ENCODE measurements at regions not wholly inside any gene's neighbourhood (a gene's known extent, or its start where the extent isn't known, plus 50 kb on each side); places are given as distances from the start of the nearest gene placed in this dataset.

GRCh38 chr3:22172964-22173363 is 422.0 kb upstream of the ZNF385D start:
- Histone ChIP-seq H3K4me3 (ENCODE audit: low read depth in 2 of 2, low read length in 1 of 2) (no peak overlapping the region), H3K9ac (no peak overlapping the region), H2AFZ (ENCODE audit: low read depth) (no peak overlapping the region), H3K36me3 (replicated peaks in 1 of 2; ENCODE audit: control insufficient read depth in 1 of 2, insufficient read depth in 2 of 2, low read length in 1 of 2) (no peaks in the 10 kb centered on the region), H3K27ac (ENCODE audit: low read depth in 2 of 2, low read length in 1 of 2) (no peak overlapping the region), H3K27me3 (ENCODE audit: insufficient read depth) (no peaks in the 10 kb centered on the region), H3K9me2 (no peaks in the 10 kb centered on the region), H3F3A (replicated peaks; ENCODE audit: insufficient read depth) (no peaks in the 10 kb centered on the region), H3K79me2 (ENCODE audit: insufficient read depth) (no peaks in the 10 kb centered on the region), H3K4me2 (no peak overlapping the region), H3K9me3 (no peaks in the 10 kb centered on the region), H4K20me1 (ENCODE audit: insufficient read depth) (no peaks in the 10 kb centered on the region), H3K4me1 (ENCODE audit: control insufficient read depth in 1 of 2, insufficient read depth in 2 of 2, low read depth in 1 of 2, low read length in 1 of 2) (no peaks in the 10 kb centered on the region; a peak in 2 of 4 replicates)
- WGBS (ENCODE audit: low lambda C conversion rate), result 54% methylated on average over 4 of the region's 4 CpGs
- CTCF ChIA-PET, result interaction anchor here (1.3 kb wide), 1 partner anchor 9 kb away, joined by 3 read pairs; no protein-coding TSS in a partner anchor
- no peak for DNase-seq
- POLR2A ChIA-PET, result no interaction called here
- TF ChIP-seq RAD21 (IDR thresholded peaks at IDR 0.05; ENCODE audit: low read length), result no peak
- no peak for TF ChIP-seq SMC3 (IDR thresholded peaks at IDR 0.05; ENCODE audit: low read depth, low read length)
- TF ChIP-seq MEF2A (IDR thresholded peaks at IDR 0.05; ENCODE audit: borderline replicate concordance, low read depth), result no peak
- no peak for TF ChIP-seq RXRA (IDR thresholded peaks at IDR 0.05; ENCODE audit: borderline replicate concordance, low read depth)
- TF ChIP-seq FOXJ3 (CRISPR knock-in tag; IDR thresholded peaks at IDR 0.05), result no peak
- TF ChIP-seq NRF1 (IDR thresholded peaks at IDR 0.05; ENCODE audit: low read depth, low read length), result no peak
- TF ChIP-seq SIN3A (IDR thresholded peaks at IDR 0.05; ENCODE audit: borderline replicate concordance, low read depth, low read length), result no peak
- TF ChIP-seq RCOR1 (IDR thresholded peaks at IDR 0.05; ENCODE audit: low read length), result no peak
- TF ChIP-seq POLR2AphosphoS5 (IDR thresholded peaks at IDR 0.05; ENCODE audit: low read depth, low read length), result no peak
- no peak for TF ChIP-seq GABPA (IDR thresholded peaks at IDR 0.05; ENCODE audit: low read depth)
- TF ChIP-seq ELF1 (IDR thresholded peaks at IDR 0.05), result no peak
- TF ChIP-seq GATA2 (CRISPR knock-in tag; IDR thresholded peaks at IDR 0.05), result no peak
- no peak for TF ChIP-seq EZH2phosphoT487 (IDR thresholded peaks at IDR 0.05; ENCODE audit: borderline replicate concordance, low read depth)
- TF ChIP-seq USF2 (IDR thresholded peaks at IDR 0.05; ENCODE audit: borderline replicate concordance, low read depth, low read length), result no peak
- no peak for TF ChIP-seq YY1 (IDR thresholded peaks at IDR 0.05; ENCODE audit: low read depth)
- TF ChIP-seq, protein P1, sequence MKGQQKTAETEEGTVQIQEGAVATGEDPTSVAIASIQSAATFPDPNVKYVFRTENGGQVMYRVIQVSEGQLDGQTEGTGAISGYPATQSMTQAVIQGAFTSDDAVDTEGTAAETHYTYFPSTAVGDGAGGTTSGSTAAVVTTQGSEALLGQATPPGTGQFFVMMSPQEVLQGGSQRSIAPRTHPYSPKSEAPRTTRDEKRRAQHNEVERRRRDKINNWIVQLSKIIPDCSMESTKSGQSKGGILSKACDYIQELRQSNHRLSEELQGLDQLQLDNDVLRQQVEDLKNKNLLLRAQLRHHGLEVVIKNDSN (IDR thresholded peaks at IDR 0.05; ENCODE audit: borderline replicate concordance, low read depth), result no peak
- no peak for TF ChIP-seq TAF1 (IDR thresholded peaks at IDR 0.05; ENCODE audit: borderline replicate concordance, low read depth, low read length)
- no peak for TF ChIP-seq RFX5 (IDR thresholded peaks at IDR 0.05; ENCODE audit: low read length)
- TF ChIP-seq NFIC (IDR thresholded peaks at IDR 0.05; ENCODE audit: borderline replicate concordance), result no peak
- no peak for TF ChIP-seq FOXM1 (IDR thresholded peaks at IDR 0.05; ENCODE audit: low read depth)

Data from SK-N-SH (cell line).